Peyer's patch (tissue), 4 donors: ENCODE measurements at regions not wholly inside any gene's neighbourhood (a gene's known extent, or its start where the extent isn't known, plus 50 kb on each side); places are given as distances from the start of the nearest gene placed in this dataset.

Experiments
- DNase-seq, 3 donors: peaks; one replicate each; pipeline ENCODE4 v3.0.0-alpha.2; 2017 to 2019
- H3K27ac ChIP-seq, 4 donors: fragments of 200-600 bp; sonication (generic); one replicate each; pipeline ENCODE4 v1.5.1; 2016 to 2019
- H3K27me3 ChIP-seq, 2 donors: fragments of 200-600 bp; sonication (generic); one replicate each; pipeline ENCODE4 v1.5.1; 2019
- H3K36me3 ChIP-seq, 3 donors: fragments of 200-600 bp; sonication (generic); one replicate each; pipeline ENCODE4 v1.5.1; 2016 to 2019
- H3K4me1 ChIP-seq, 4 donors: fragments of 200-600 bp; sonication (generic); one replicate each; pipeline ENCODE4 v1.5.1; 2016 to 2019
- H3K4me3 ChIP-seq, 4 donors: fragments of 200-600 bp; sonication (generic); 1 replicate in 3 of 4; 2 replicates in 1 of 4; pipeline ENCODE4 v1.5.1; 2016 to 2019; ENCODE audit warnings: mild to moderate bottlenecking in 1 of 4
- H3K9me3 ChIP-seq, 4 donors: fragments of 200-600 bp; sonication (generic); one replicate each; pipeline ENCODE4 v1.5.1; 2016 to 2019; ENCODE audit warnings: mild to moderate bottlenecking in 1 of 4
- CTCF ChIP-seq, 6 experiments: fragments of 450-650 bp in 4 of 6; fragments of 200-600 bp in 2 of 6; sonication (generic) in 1 of 6; IDR thresholded peaks; one replicate each; pipeline ENCODE4 v1.5.1; 2017 to 2019; ENCODE audit warnings: antibody characterized with exemption in 6 of 6, mild to moderate bottlenecking in 3 of 6, moderate library complexity in 1 of 6
- POLR2A ChIP-seq, 2 donors: fragments of 450-650 bp; IDR thresholded peaks; one replicate each; pipeline ENCODE4 v1.5.1; 2017; ENCODE audit warnings: antibody characterized with exemption in 2 of 2, mild to moderate bottlenecking in 2 of 2, moderate library complexity in 2 of 2

DNA sequence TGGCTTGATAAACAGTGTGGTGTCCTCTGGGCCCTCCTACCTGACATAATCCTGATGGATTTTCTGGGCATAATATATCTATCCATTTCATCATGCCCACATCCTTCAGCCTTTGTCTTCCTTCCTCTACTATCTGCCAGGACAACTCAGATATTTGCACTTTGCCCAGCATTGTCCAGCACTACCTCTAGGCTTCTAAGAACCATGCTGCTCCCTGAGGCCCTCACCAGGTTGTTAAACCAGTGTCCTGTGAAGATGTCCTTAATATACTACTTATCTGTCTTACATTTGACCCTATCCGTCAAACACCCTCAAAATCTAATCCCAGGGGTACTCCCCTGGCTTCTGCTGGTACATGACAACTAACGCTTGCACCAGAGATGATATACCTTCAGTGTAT is 58.2 kb upstream of the MAML3 start:
- TF ChIP-seq POLR2A (IDR thresholded peaks at IDR 0.05) (no peak), CTCF (IDR thresholded peaks at IDR 0.05) (peak in 3 of 6 experiments; percentile 36 to 38 (median 36))
- no peaks in the 10 kb centered on the region for H3K36me3 ChIP-seq
- no peak overlapping the region for H3K4me3 ChIP-seq
- no peaks in the 10 kb centered on the region for H3K27me3 ChIP-seq
- DNase-seq, result peak in 1 of 3 donors; percentile 53
- H3K27ac ChIP-seq, result peak overlapping the region in 3 of 4 donors; percentile 56 to 88 (median 81)
- no peaks in the 10 kb centered on the region for H3K9me3 ChIP-seq
- peaks cover 0 to 26% (median 0%) of the 10 kb centered on the region in 4 donors for H3K4me1 ChIP-seq

- DNase-seq, result no peak
- Histone ChIP-seq H3K36me3 (no peaks in the 10 kb centered on the region), H3K9me3 (no peaks in the 10 kb centered on the region), H3K4me3 (no peak overlapping the region), H3K4me1 (peaks cover 0 to 26% (median 0%) of the 10 kb centered on the region in 4 donors), H3K27ac (peak overlapping the region in 2 of 4 donors; percentile 15 to 88), H3K27me3 (no peaks in the 10 kb centered on the region)
- TF ChIP-seq CTCF (IDR thresholded peaks at IDR 0.05), result no peak
- no peak for TF ChIP-seq POLR2A (IDR thresholded peaks at IDR 0.05)
These were observed 57.7 kb upstream of the MAML3 start for GRCh38 chr4:140211693-140212092.

GRCh38 chr4:140211161-140211560 is 57.2 kb upstream of the MAML3 start:
- TF ChIP-seq POLR2A (IDR thresholded peaks at IDR 0.05) (no peak), CTCF (IDR thresholded peaks at IDR 0.05) (no peak)
- H3K27ac ChIP-seq, result peak overlapping the region in 1 of 4 donors; percentile 6

DNA sequence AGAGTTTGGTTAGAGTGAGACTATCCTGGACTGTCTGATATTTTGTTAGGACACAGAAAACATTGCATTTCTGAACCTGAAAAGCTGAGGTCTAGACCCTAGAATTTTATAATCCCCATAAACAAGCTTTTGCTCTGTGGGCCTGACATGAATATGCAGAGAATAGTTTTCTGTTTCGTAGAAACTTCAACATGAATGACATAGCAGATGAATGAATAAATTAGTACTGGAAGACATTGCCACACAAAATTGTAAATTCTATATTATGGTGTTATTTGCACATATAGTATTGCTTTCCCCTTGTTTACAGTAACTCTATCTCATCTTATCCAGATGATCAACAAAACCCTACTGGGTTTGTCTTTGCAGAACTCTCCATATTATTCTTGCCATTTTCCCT is 54.9 kb upstream of the MAML3 start:
- H3K27me3 ChIP-seq, result no peaks in the 10 kb centered on the region
- H3K27ac ChIP-seq, result no peak overlapping the region
- H3K9me3 ChIP-seq, result no peaks in the 10 kb centered on the region
- no peak for DNase-seq
- H3K4me1 ChIP-seq, result peaks cover 0 to 24% (median 0%) of the 10 kb centered on the region in 4 donors
- no peak overlapping the region for H3K4me3 ChIP-seq
- TF ChIP-seq CTCF (IDR thresholded peaks at IDR 0.05), result no peak
- TF ChIP-seq POLR2A (IDR thresholded peaks at IDR 0.05), result no peak
- H3K36me3 ChIP-seq, result no peaks in the 10 kb centered on the region

More at GRCh38 chr4:140211161-140211560, 57.2 kb upstream of the MAML3 start:
- Histone ChIP-seq H3K4me1 (peaks cover 0 to 26% (median 0%) of the 10 kb centered on the region in 4 donors), H3K9me3 (no peaks in the 10 kb centered on the region), H3K36me3 (no peaks in the 10 kb centered on the region), H3K27me3 (no peaks in the 10 kb centered on the region), H3K4me3 (no peak overlapping the region)
- no peak for DNase-seq
